H1 (cell line): ENCODE measurements at regions not wholly inside any gene's neighbourhood (a gene's known extent, or its start where the extent isn't known, plus 50 kb on each side); places are given as distances from the start of the nearest gene placed in this dataset.

Experiments
- CTCF ChIA-PET: fragments of 300-600 bp; sonication (Branson Sonifier 250); formaldehyde crosslinking; loops from one replicate; lab custom pipeline; 2021; ENCODE audit not compliant: partially characterized antibody; lab: Charles Lee
- POLR2A ChIA-PET: fragments of 300-600 bp; sonication (Branson Sonifier 250); formaldehyde crosslinking; loops from one replicate; lab custom pipeline; 2021; ENCODE audit warnings: inconsistent platforms; ENCODE audit not compliant: partially characterized antibody; lab: Charles Lee
- DNase-seq, 2 experiments: peaks; one replicate each; pipeline versions ENCODE4 v3.0.0 to v3.0.0-alpha.2; 2010 to 2022; ENCODE audit warnings: low spot score in 2 of 2, low read depth in 1 of 2, mixed read lengths in 1 of 2
- FAIRE-seq: peaks from 2 replicates; lab custom pipeline; 2011; peaks lifted over from hg19 to GRCh38; lab: Jason Lieb, UNC
- H2AFZ ChIP-seq: 2 replicates; pipeline ENCODE4 v1.8.1; 2012; ENCODE audit warnings: low read length, inconsistent platforms
- H2AK5ac ChIP-seq: 2 replicates; pipeline ENCODE4 v1.6.1; 2013; ENCODE audit warnings: low read depth, low read length
- H2BK120ac ChIP-seq: replicated peaks from 2 replicates; pipeline ENCODE3; 2013; ENCODE audit warnings: low read depth, low read length, inconsistent platforms
- H2BK12ac ChIP-seq: 2 replicates; pipeline ENCODE4 v1.6.1; 2013; ENCODE audit warnings: low read depth, low read length
- H2BK15ac ChIP-seq: 2 replicates; pipeline ENCODE4 v1.6.1; 2013; ENCODE audit warnings: low read length
- H2BK20ac ChIP-seq: 2 replicates; pipeline ENCODE4 v1.6.1; 2013; ENCODE audit warnings: low read length
- H2BK5ac ChIP-seq: 2 replicates; pipeline ENCODE4 v1.6.1; 2013; ENCODE audit warnings: low read depth, low read length
- H3K14ac ChIP-seq: 2 replicates; pipeline ENCODE4 v1.6.1; 2013; ENCODE audit warnings: inconsistent platforms; ENCODE audit not compliant: insufficient read length
- H3K18ac ChIP-seq: 2 replicates; pipeline ENCODE4 v1.6.1; 2013; ENCODE audit warnings: low read length; ENCODE audit errors: extremely low read depth
- H3K23ac ChIP-seq: 2 replicates; pipeline ENCODE4 v1.6.1; 2013; ENCODE audit warnings: inconsistent platforms; ENCODE audit not compliant: insufficient read length
- H3K23me2 ChIP-seq: 2 replicates; pipeline ENCODE4 v1.6.1; 2013; ENCODE audit warnings: low read depth, low read length
- H3K27ac ChIP-seq: 2 replicates; pipeline ENCODE4 v1.6.1; 2011; ENCODE audit warnings: low read depth, low read length, inconsistent platforms
- H3K27me3 ChIP-seq, 4 experiments: replicated peaks in 1 of 4; 1 replicate in 1 of 4; 2 replicates in 3 of 4; pipeline versions ENCODE4 v1.6.1 to v1.8.1; 2011 to 2013; ENCODE audit warnings: low read length in 3 of 4, mild to moderate bottlenecking in 3 of 4, inconsistent platforms in 2 of 4, mixed read lengths in 2 of 4, moderate library complexity in 1 of 4; ENCODE audit not compliant: control insufficient read depth in 3 of 4, insufficient read depth in 3 of 4; ENCODE audit errors: extremely low read depth in 1 of 4
- H3K36me3 ChIP-seq, 4 experiments: 2 replicates each; pipeline versions ENCODE4 v1.6.1 to v1.8.1; 2011 to 2013; ENCODE audit warnings: mild to moderate bottlenecking in 4 of 4, low read length in 3 of 4, moderate library complexity in 2 of 4, control low read depth in 1 of 4, inconsistent platforms in 1 of 4; ENCODE audit not compliant: insufficient read depth in 4 of 4, control insufficient read depth in 2 of 4
- H3K4ac ChIP-seq: replicated peaks from 2 replicates; pipeline ENCODE3; 2013; ENCODE audit warnings: low read length, low read depth, mixed read lengths, inconsistent platforms; ENCODE audit not compliant: insufficient read length
- H3K4me1 ChIP-seq, 4 experiments: replicated peaks in 1 of 4; 1 replicate in 1 of 4; 2 replicates in 3 of 4; pipeline versions ENCODE4 v1.6.1 to v1.8.1; 2011 to 2013; ENCODE audit warnings: low read length in 3 of 4, inconsistent platforms in 2 of 4, mixed read lengths in 1 of 4; ENCODE audit not compliant: insufficient read depth in 4 of 4, control insufficient read depth in 3 of 4
- H3K4me2 ChIP-seq, 2 experiments: 2 replicates each; pipeline versions ENCODE4 v1.6.1 to v1.8.1; 2011 to 2013; ENCODE audit warnings: low read depth in 2 of 2, low read length in 2 of 2, control low read depth in 1 of 2, inconsistent platforms in 1 of 2, mild to moderate bottlenecking in 1 of 2; ENCODE audit not compliant: insufficient read depth in 1 of 2
- H3K4me3 ChIP-seq, 4 experiments: fragments of 200-600, 300-600 bp in 1 of 4; sonication (generic), shearing (Covaris generic), sonication (Bioruptor Twin) in 1 of 4; 2 replicates each; pipeline versions ENCODE4 v1.5.1 to v1.8.1; 2011 to 2016; ENCODE audit warnings: low read length in 4 of 4, low read depth in 3 of 4, control low read depth in 2 of 4, inconsistent platforms in 2 of 4, mild to moderate bottlenecking in 2 of 4, mixed read lengths in 1 of 4, moderate library complexity in 1 of 4; ENCODE audit not compliant: insufficient read depth in 2 of 4; ENCODE audit errors: extremely low read depth in 1 of 4
- H3K56ac ChIP-seq: replicated peaks from 2 replicates; pipeline ENCODE3; 2013; ENCODE audit warnings: low read depth, mild to moderate bottlenecking, mixed read lengths, low read length, inconsistent platforms; ENCODE audit not compliant: insufficient read length
- H3K79me1 ChIP-seq: 2 replicates; pipeline ENCODE4 v1.6.1; 2013; ENCODE audit warnings: low read depth, low read length, control low read depth
- H3K79me2 ChIP-seq, 2 experiments: 2 replicates each; pipeline versions ENCODE4 v1.6.1 to v1.8.1; 2012 to 2013; ENCODE audit warnings: low read length in 2 of 2, mild to moderate bottlenecking in 2 of 2, inconsistent platforms in 1 of 2; ENCODE audit not compliant: insufficient read depth in 2 of 2, control insufficient read depth in 1 of 2
- H3K9ac ChIP-seq, 4 experiments: replicated peaks in 1 of 4; 1 replicate in 1 of 4; 2 replicates in 3 of 4; pipeline versions ENCODE4 v1.6.1 to v1.8.1; 2011 to 2013; ENCODE audit warnings: low read depth in 3 of 4, low read length in 3 of 4, control low read depth in 2 of 4, mild to moderate bottlenecking in 2 of 4, moderate library complexity in 2 of 4, inconsistent platforms in 1 of 4; ENCODE audit errors: extremely low read depth in 1 of 4
- H3K9me3 ChIP-seq, 2 experiments: 2 replicates each; pipeline versions ENCODE4 v1.6.1 to v1.8.1; 2012 to 2013; ENCODE audit warnings: mild to moderate bottlenecking in 2 of 2, moderate library complexity in 2 of 2, control low read depth in 1 of 2, inconsistent platforms in 1 of 2, low read depth in 1 of 2, low read length in 1 of 2, mixed read lengths in 1 of 2; ENCODE audit not compliant: insufficient read depth in 2 of 2
- H4K20me1 ChIP-seq, 2 experiments: replicated peaks in 1 of 2; 2 replicates each; pipeline versions ENCODE3 to v1.8.1; 2011 to 2013; ENCODE audit warnings: inconsistent platforms in 2 of 2, low read length in 2 of 2, mild to moderate bottlenecking in 1 of 2; ENCODE audit not compliant: insufficient read depth in 2 of 2, control insufficient read depth in 1 of 2
- H4K5ac ChIP-seq: 2 replicates; pipeline ENCODE4 v1.6.1; 2013; ENCODE audit warnings: low read length, low read depth, mixed read lengths, inconsistent platforms; ENCODE audit not compliant: insufficient read length
- H4K8ac ChIP-seq: 2 replicates; pipeline ENCODE4 v1.8.0; 2013; ENCODE audit warnings: mild to moderate bottlenecking, moderate library complexity, low read length, inconsistent platforms; ENCODE audit not compliant: insufficient read depth; ENCODE audit errors: extremely low read depth
- H4K91ac ChIP-seq: replicated peaks from 2 replicates; pipeline ENCODE3; 2013; ENCODE audit warnings: low read length, mixed read lengths, inconsistent platforms; ENCODE audit not compliant: insufficient read length
- ASH2L ChIP-seq: fragments of 200-600, 300-600 bp; sonication (generic); IDR thresholded peaks from one replicate; pipeline ENCODE4 v1.7.1; 2017; ENCODE audit warnings: low read length
- CBX8 ChIP-seq: fragments of 300-800, 300-1000 bp; sonication (generic); IDR thresholded peaks from 2 replicates; pipeline ENCODE4 v1.7.1; 2016; ENCODE audit warnings: low read depth, low read length, borderline replicate concordance
- CEBPB ChIP-seq: IDR thresholded peaks from 2 replicates; pipeline ENCODE4 v1.6.1; 2012; ENCODE audit warnings: low read depth, low read length
- CTCF ChIP-seq, 3 experiments: IDR thresholded peaks; 1 replicate in 2 of 3; 2 replicates in 1 of 3; pipeline versions ENCODE4 v1.5.1 to v1.6.1; 2011; ENCODE audit warnings: low read length in 3 of 3, mild to moderate bottlenecking in 3 of 3, inconsistent platforms in 2 of 3, low read depth in 1 of 3, moderate library complexity in 1 of 3; ENCODE audit not compliant: insufficient read depth in 1 of 3; ENCODE audit errors: control extremely low read depth in 1 of 3
- EP300 ChIP-seq, 2 experiments: IDR thresholded peaks; 1 replicate in 1 of 2; 2 replicates in 1 of 2; pipeline ENCODE4 v1.6.1; 2011 to 2012; ENCODE audit warnings: low read depth in 2 of 2, low read length in 2 of 2, mild to moderate bottlenecking in 2 of 2, borderline replicate concordance in 1 of 2, inconsistent platforms in 1 of 2, moderate library complexity in 1 of 2
- WGBS, 2 experiments: shearing (Covaris generic) in 1 of 2; methylation state at CpG; one replicate each; pipeline versions ENCODE4 v1.1.6 to v1.1.7; 2013 to 2015; ENCODE audit warnings: low lambda C conversion rate in 2 of 2, mixed read lengths in 2 of 2, inconsistent platforms in 1 of 2, low coverage in 1 of 2, missing lambda C conversion rate in 1 of 2; ENCODE audit not compliant: insufficient replicate concordance in 2 of 2, insufficient coverage in 1 of 2, insufficient read length in 1 of 2; ENCODE audit errors: extremely low coverage in 1 of 2, missing lambda C conversion rate in 1 of 2; 5-methylcytosine and 5-hydroxymethylcytosine counted together

GRCh38 chr12:3421191-3421978 is 69.6 kb upstream of the PRMT8 start:
- no peak overlapping the region for H4K8ac ChIP-seq
- DNase-seq (no peak), FAIRE-seq (peak; percentile 79)
- H3K79me1 ChIP-seq: no peaks in the 10 kb centered on the region
- no peak overlapping the region for H2AFZ ChIP-seq
- H3K18ac ChIP-seq: peak overlapping the region; percentile 85; the same call in 1 of the 2 replicates
- no peak overlapping the region for H3K4ac ChIP-seq
- peak overlapping the region; percentile 40 to 58 for H3K4me2 ChIP-seq
- no peak overlapping the region; the same call in 1 of the 2 replicates for H2AK5ac ChIP-seq
- POLR2A ChIA-PET: interaction anchor here (1.0 to 1.3 kb wide), 3 partner anchors 13 to 57 kb away, joined by 3 read pairs; no protein-coding TSS in a partner anchor
- CTCF ChIA-PET: interaction anchor here (0.6 to 5.6 kb wide), 13 partner anchors 11 to 379 kb away, joined by 3 to 26 read pairs (median 4); no protein-coding TSS in a partner anchor
- H4K5ac ChIP-seq: no peak overlapping the region
- H2BK12ac ChIP-seq: peak overlapping the region; percentile 75; the same call in 1 of the 2 replicates
- H4K91ac ChIP-seq: peak overlapping the region; percentile 27
- H3K4me3 ChIP-seq: peak overlapping the region in 2 of 4 experiments; percentile 11 to 14; a peak in 3 of 8 replicates
- peaks cover 1 to 9% (median 6%) of the 10 kb centered on the region in 4 experiments; a peak in 5 of 7 replicates for H3K27me3 ChIP-seq
- H3K9ac ChIP-seq: no peak overlapping the region
- H3K79me2 ChIP-seq: no peaks in the 10 kb centered on the region
- H2BK20ac ChIP-seq: 0 out of 2 replicates have a peak overlapping the region, but pooled peaks have one; percentile 64
- H2BK15ac ChIP-seq: 0 out of 2 replicates have a peak overlapping the region, but pooled peaks have one; percentile 8
- no peaks in the 10 kb centered on the region for H3K36me3 ChIP-seq
- no peak overlapping the region for H3K14ac ChIP-seq
- 59% methylated on average over 13 of the region's 13 CpGs; no CpG with 5 or more reads in 1 of the 2 experiments for WGBS, 2 experiments
- no peaks in the 10 kb centered on the region for H4K20me1 ChIP-seq
- no peak overlapping the region for H3K56ac ChIP-seq
- H2BK120ac ChIP-seq: no peak overlapping the region
- no peaks in the 10 kb centered on the region for H3K23me2 ChIP-seq
- H2BK5ac ChIP-seq: peak overlapping the region; percentile 60; the same call in 1 of the 2 replicates
- no peaks in the 10 kb centered on the region for H3K9me3 ChIP-seq
- peaks cover 8 to 17% (median 11%) of the 10 kb centered on the region in 4 experiments for H3K4me1 ChIP-seq
- H3K27ac ChIP-seq: no peak overlapping the region
- no peak overlapping the region for H3K23ac ChIP-seq
- TF ChIP-seq CBX8: no peak
- TF ChIP-seq CTCF (IDR thresholded peaks at IDR 0.05; ENCODE audit: control extremely low read depth in 1 of 3, insufficient read depth in 1 of 3, low read depth in 1 of 3, low read length in 3 of 3): peak in 1 of 3 experiments; percentile 5; a peak in 1 of 4 replicates
- no peak for TF ChIP-seq ASH2L
- TF ChIP-seq CEBPB: no peak
- TF ChIP-seq EP300 (IDR thresholded peaks at IDR 0.05; ENCODE audit: borderline replicate concordance in 1 of 2, low read depth in 2 of 2, low read length in 2 of 2): no peak
